WTC11 (cell line): ENCODE measurements at regions not wholly inside any gene's neighbourhood (a gene's known extent, or its start where the extent isn't known, plus 50 kb on each side); places are given as distances from the start of the nearest gene placed in this dataset.
A peak's percentile ranks its signal among the peaks of the same experiment; 100 is the strongest.

Source experiments
- ATAC-seq: fragments of 200-7000 bp; cut with Tn5 transposase; 2 replicates; pipeline ENCODE4 v1.10.0; 2021; ENCODE audit warnings: mild to moderate bottlenecking, moderate library complexity
- CTCF ChIA-PET: fragments of 300-600 bp; sonication (Branson Sonifier 250); formaldehyde crosslinking; loops from one replicate; lab custom pipeline; 2021; ENCODE audit warnings: antibody characterized with exemption; lab: Charles Lee
- POLR2A ChIA-PET: fragments of 350-600 bp; sonication (Branson Sonifier 250); formaldehyde crosslinking; loops from one replicate; lab custom pipeline; 2021; ENCODE audit warnings: antibody characterized with exemption; lab: Charles Lee
- DNase-seq: peaks from one replicate; pipeline ENCODE4 v3.0.0; 2021; ENCODE audit warnings: low spot score
- H3K27ac Mint-ChIP-seq: 2 replicates; pipeline ENCODE4 v1.8.0; 2021; ENCODE audit warnings: mixed read lengths
- H3K27me3 Mint-ChIP-seq: 2 replicates; pipeline ENCODE4 v1.8.0; 2021; ENCODE audit warnings: low read depth, mild to moderate bottlenecking, moderate library complexity, mixed read lengths
- H3K36me3 Mint-ChIP-seq: 2 replicates; pipeline ENCODE4 v1.8.0; 2021; ENCODE audit warnings: mixed read lengths
- H3K4me1 Mint-ChIP-seq: 2 replicates; pipeline ENCODE4 v1.8.0; 2022; ENCODE audit warnings: mixed read lengths
- H3K4me3 Mint-ChIP-seq: 2 replicates; pipeline ENCODE4 v1.8.0; 2021; ENCODE audit warnings: mild to moderate bottlenecking, moderate library complexity, mixed read lengths
- H3K9me3 Mint-ChIP-seq: 2 replicates; pipeline ENCODE4 v1.8.0; 2021; ENCODE audit warnings: mixed read lengths
- AR ChIP-seq: fragments of 250-450 bp; sonication (Bioruptor Pico); IDR thresholded peaks from 2 replicates; pipeline ENCODE4 v1.9.0; 2021; ENCODE audit warnings: mild to moderate bottlenecking
- ATF2 ChIP-seq: sonication (generic); formaldehyde crosslinking; IDR thresholded peaks from 2 replicates; pipeline ENCODE4 v1.8.1; 2022; ENCODE audit warnings: low read depth, missing genetic modification reagents, borderline replicate concordance
- CBFB ChIP-seq: sonication (generic); formaldehyde crosslinking; IDR thresholded peaks from 2 replicates; pipeline ENCODE4 v1.8.1; 2022; ENCODE audit warnings: mild to moderate bottlenecking, low read depth, missing genetic modification reagents
- CTCF ChIP-seq: fragments of 200-600 bp; IDR thresholded peaks from 2 replicates; pipeline ENCODE4 v1.8.0; 2022; ENCODE audit warnings: antibody characterized with exemption
- E2F1 ChIP-seq: sonication (generic); formaldehyde crosslinking; IDR thresholded peaks from 2 replicates; pipeline ENCODE4 v1.8.0; 2022; ENCODE audit warnings: mild to moderate bottlenecking, missing genetic modification reagents
- ETV6 ChIP-seq: sonication (generic); formaldehyde crosslinking; IDR thresholded peaks from 2 replicates; pipeline ENCODE4 v1.8.1; 2022; ENCODE audit warnings: mild to moderate bottlenecking, missing genetic modification reagents
- FOXK1 ChIP-seq: sonication (generic); formaldehyde crosslinking; IDR thresholded peaks from 2 replicates; pipeline ENCODE4 v1.8.0; 2022; ENCODE audit warnings: mild to moderate bottlenecking, moderate library complexity, missing genetic modification reagents
- FOXP1 ChIP-seq: sonication (generic); formaldehyde crosslinking; IDR thresholded peaks from 2 replicates; pipeline ENCODE4 v1.8.0; 2022; ENCODE audit warnings: missing genetic modification reagents, mild to moderate bottlenecking, moderate library complexity, borderline replicate concordance
- IRF2 ChIP-seq: sonication (generic); formaldehyde crosslinking; IDR thresholded peaks from 2 replicates; pipeline ENCODE4 v1.8.0; 2022; ENCODE audit warnings: low read depth, missing genetic modification reagents, borderline replicate concordance
- JAZF1 ChIP-seq: fragments of 250-450 bp; sonication (Bioruptor Pico); IDR thresholded peaks from 2 replicates; pipeline ENCODE4 v1.9.0; 2021; ENCODE audit warnings: moderate library complexity, mild to moderate bottlenecking, inconsistent platforms
- MLX ChIP-seq: sonication (generic); formaldehyde crosslinking; IDR thresholded peaks from 2 replicates; pipeline ENCODE4 v1.8.1; 2023; ENCODE audit warnings: mild to moderate bottlenecking, missing genetic modification reagents, moderate library complexity
- NR1H2 ChIP-seq: sonication (generic); formaldehyde crosslinking; IDR thresholded peaks from 2 replicates; pipeline ENCODE4 v1.9.0; 2021; ENCODE audit warnings: mild to moderate bottlenecking, moderate library complexity, missing genetic modification reagents
- PREB ChIP-seq: sonication (generic); formaldehyde crosslinking; IDR thresholded peaks from 2 replicates; pipeline ENCODE4 v1.8.1; 2022; ENCODE audit warnings: mild to moderate bottlenecking, missing genetic modification reagents, moderate library complexity, borderline replicate concordance
- RELA ChIP-seq: sonication (generic); formaldehyde crosslinking; IDR thresholded peaks from 2 replicates; pipeline ENCODE4 v1.8.1; 2022; ENCODE audit warnings: missing genetic modification reagents, mild to moderate bottlenecking, borderline replicate concordance
- SP1 ChIP-seq: sonication (generic); formaldehyde crosslinking; conservative IDR thresholded peaks from 2 replicates; pipeline ENCODE4 v1.8.1; 2022; ENCODE audit warnings: missing genetic modification reagents
- ZNF219 ChIP-seq: sonication (generic); formaldehyde crosslinking; IDR thresholded peaks from 2 replicates; pipeline ENCODE4 v1.8.0; 2023; ENCODE audit warnings: missing genetic modification reagents, mild to moderate bottlenecking, borderline replicate concordance
- ZNF232 ChIP-seq: sonication (generic); formaldehyde crosslinking; IDR thresholded peaks from 2 replicates; pipeline ENCODE4 v1.8.0; 2022; ENCODE audit warnings: mild to moderate bottlenecking, missing genetic modification reagents
- ZNF263 ChIP-seq: sonication (generic); formaldehyde crosslinking; IDR thresholded peaks from 2 replicates; pipeline ENCODE4 v1.8.1; 2022; ENCODE audit warnings: low read depth, mild to moderate bottlenecking, moderate library complexity, missing genetic modification reagents

GRCh38 chr4:130293692-130294091 is 1197.7 kb downstream of the C4orf33 start (continued):
- no peak for TF ChIP-seq E2F1 (CRISPR knock-in tag)
- no peak for TF ChIP-seq AR (CRISPR knock-in tag)
- no peak for TF ChIP-seq MLX

- TF ChIP-seq ZNF219 (CRISPR knock-in tag) (no peak), CTCF (no peak), FOXP1 (CRISPR knock-in tag) (no peak)
- TF ChIP-seq, all 79 proteins: peak for 0
- no peak for DNase-seq
- H3K27ac Mint-ChIP-seq: no peak overlapping the region
- ChIA-PET CTCF (no interaction called here), POLR2A (no interaction called here)
- H3K36me3 Mint-ChIP-seq: peaks cover 6% of the 10 kb centered on the region; the same call in 1 of the 2 replicates
- peaks cover 13% of the 10 kb centered on the region for H3K4me1 Mint-ChIP-seq
- peaks cover 17% of the 10 kb centered on the region for H3K9me3 Mint-ChIP-seq
- ATAC-seq: no peak
- no peaks in the 10 kb centered on the region for H3K27me3 Mint-ChIP-seq
- H3K4me3 Mint-ChIP-seq: no peak overlapping the region
Measured at GRCh38 chr4:130296448-130296847, 1200.5 kb downstream of the C4orf33 start.

GRCh38 chr4:130306566-130306965 is 1210.6 kb downstream of the C4orf33 start:
- DNase-seq (peak; percentile 65), ATAC-seq (peak; percentile 98)
- no peak overlapping the region for H3K27ac Mint-ChIP-seq
- POLR2A ChIA-PET: interaction anchor here (0.7 kb wide), 1 partner anchor 168 kb away, joined by 3 read pairs; no protein-coding TSS in a partner anchor
- peak; percentile 51 for TF ChIP-seq CTCF
- no peak for TF ChIP-seq JAZF1 (CRISPR knock-in tag)
- TF ChIP-seq CBFB: no peak
- no peak for TF ChIP-seq FOXK1 (CRISPR knock-in tag)
- H3K27me3 Mint-ChIP-seq: no peaks in the 10 kb centered on the region
- H3K4me1 Mint-ChIP-seq: peaks cover 16% of the 10 kb centered on the region
- CTCF ChIA-PET: no interaction called here
- H3K9me3 Mint-ChIP-seq: peaks cover 12% of the 10 kb centered on the region
- no peaks in the 10 kb centered on the region; the same call in 1 of the 2 replicates for H3K36me3 Mint-ChIP-seq
- no peak overlapping the region for H3K4me3 Mint-ChIP-seq

- ChIA-PET CTCF (no interaction called here), POLR2A (no interaction called here)
- ATAC-seq (no peak), DNase-seq (no peak)
- Mint-ChIP-seq H3K4me1 (peaks cover 16% of the 10 kb centered on the region), H3K9me3 (peaks cover 17% of the 10 kb centered on the region), H3K27me3 (no peaks in the 10 kb centered on the region), H3K36me3 (no peaks in the 10 kb centered on the region; the same call in 1 of the 2 replicates), H3K27ac (no peak overlapping the region), H3K4me3 (no peak overlapping the region)
- no peak for TF ChIP-seq ZNF263
- TF ChIP-seq NR1H2: no peak
- no peak for TF ChIP-seq ETV6 (CRISPR knock-in tag)
- no peak for TF ChIP-seq PREB (CRISPR knock-in tag)
- no peak for TF ChIP-seq IRF2
- TF ChIP-seq SP1 (CRISPR knock-in tag): no peak
- TF ChIP-seq ATF2 (CRISPR knock-in tag): no peak
- TF ChIP-seq ZNF232 (CRISPR knock-in tag): no peak
- TF ChIP-seq RELA (CRISPR knock-in tag): no peak
Measured at GRCh38 chr4:130309221-130309620, 1213.3 kb downstream of the C4orf33 start.
